HG02938 (cell line): ENCODE measurements at regions not wholly inside any gene's neighbourhood (a gene's known extent, or its start where the extent isn't known, plus 50 kb on each side); places are given as distances from the start of the nearest gene placed in this dataset.
"Not testable (repeated sequence)": the region's sequence is repeated elsewhere in the genome, so short reads cannot be mapped to it uniquely, and the experiment has no call there.

Source experiments
- ATAC-seq: cut with Tn5 transposase; IDR thresholded peaks from one replicate; pipeline ENCODE4 v1.9.1; 2021; ENCODE audit warnings: mild to moderate bottlenecking, moderate library complexity; ENCODE audit not compliant: unreplicated experiment

DNA sequence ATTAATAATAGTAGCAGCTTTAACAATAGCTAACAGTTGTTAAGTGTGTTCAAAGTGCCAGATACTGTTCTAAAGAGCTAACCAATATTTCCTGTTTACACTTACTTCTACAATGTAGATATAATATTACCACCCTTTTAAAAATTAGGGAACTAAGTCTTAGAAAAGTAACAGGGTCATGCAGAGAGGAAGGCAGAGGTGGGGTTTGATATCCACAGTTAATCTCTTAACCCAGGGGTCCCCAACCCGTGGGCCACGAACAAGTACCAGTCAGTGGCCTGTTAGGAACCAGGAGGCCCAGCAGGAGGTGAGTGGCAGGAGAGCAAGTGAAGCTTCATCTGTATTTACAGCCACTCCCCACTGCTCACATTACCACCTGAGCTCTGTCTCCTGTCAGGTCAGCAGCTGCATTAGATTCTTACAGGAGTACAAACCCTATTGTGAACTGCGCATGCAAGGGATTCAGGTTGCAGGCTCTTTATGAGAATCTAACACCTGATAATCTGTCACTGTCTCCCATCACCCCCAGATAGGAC, 89.1 kb downstream of the ACTL7B start:
- no peak for ATAC-seq

GRCh38 chr9:108765265-108765664, 90.5 kb downstream of the ACTL7B start:
- no peak for ATAC-seq

GRCh38 chr9:108762348-108763055, 93.3 kb downstream of the ACTL7B start:
- no peak for ATAC-seq

GRCh38 chr9:108761655-108762347, 94.0 kb downstream of the ACTL7B start:
- ATAC-seq: no peak

DNA sequence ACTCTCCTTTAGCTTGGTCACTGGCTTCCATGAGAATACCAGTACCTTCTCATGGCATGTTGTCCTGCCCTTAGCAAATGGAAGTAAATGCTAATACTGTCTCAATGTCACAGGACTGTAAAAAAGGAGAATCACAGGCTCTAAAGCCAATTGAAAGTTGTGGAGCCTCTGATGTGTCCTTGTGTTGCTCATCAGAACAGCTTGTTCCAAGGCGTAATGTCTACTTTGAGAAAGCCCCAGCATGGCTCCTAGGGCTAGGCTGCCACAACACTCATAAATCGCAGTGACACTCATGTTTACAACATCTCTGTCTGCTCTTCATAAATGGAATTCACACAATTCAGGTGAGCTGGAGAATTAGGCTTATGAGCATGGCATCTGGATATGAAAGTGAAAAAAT, 94.9 kb downstream of the ACTL7B start:
- ATAC-seq: no peak

- no peak for ATAC-seq
These were observed 96.0 kb downstream of the ACTL7B start for GRCh38 chr9:108759835-108760234.

DNA sequence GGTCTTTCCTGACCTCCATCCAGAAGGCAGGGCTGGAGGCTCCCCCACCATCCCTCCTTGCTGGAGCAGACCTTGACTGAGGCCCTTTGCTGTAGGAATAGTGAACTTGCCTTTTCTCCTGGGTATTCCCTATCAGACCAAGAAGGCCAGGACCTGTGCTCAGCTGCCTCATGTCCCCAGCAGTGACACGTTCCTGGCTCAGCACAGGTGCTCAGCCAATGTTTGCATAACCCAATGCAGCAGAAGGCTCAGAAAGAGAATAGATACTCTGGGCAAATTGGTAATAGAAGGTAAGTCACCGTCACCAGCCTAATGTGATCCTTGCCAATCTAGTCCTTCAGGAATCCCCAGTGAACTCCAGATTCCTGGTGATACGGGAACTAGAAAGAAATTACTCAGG, 96.4 kb downstream of the ACTL7B start:
- ATAC-seq: no peak

DNA sequence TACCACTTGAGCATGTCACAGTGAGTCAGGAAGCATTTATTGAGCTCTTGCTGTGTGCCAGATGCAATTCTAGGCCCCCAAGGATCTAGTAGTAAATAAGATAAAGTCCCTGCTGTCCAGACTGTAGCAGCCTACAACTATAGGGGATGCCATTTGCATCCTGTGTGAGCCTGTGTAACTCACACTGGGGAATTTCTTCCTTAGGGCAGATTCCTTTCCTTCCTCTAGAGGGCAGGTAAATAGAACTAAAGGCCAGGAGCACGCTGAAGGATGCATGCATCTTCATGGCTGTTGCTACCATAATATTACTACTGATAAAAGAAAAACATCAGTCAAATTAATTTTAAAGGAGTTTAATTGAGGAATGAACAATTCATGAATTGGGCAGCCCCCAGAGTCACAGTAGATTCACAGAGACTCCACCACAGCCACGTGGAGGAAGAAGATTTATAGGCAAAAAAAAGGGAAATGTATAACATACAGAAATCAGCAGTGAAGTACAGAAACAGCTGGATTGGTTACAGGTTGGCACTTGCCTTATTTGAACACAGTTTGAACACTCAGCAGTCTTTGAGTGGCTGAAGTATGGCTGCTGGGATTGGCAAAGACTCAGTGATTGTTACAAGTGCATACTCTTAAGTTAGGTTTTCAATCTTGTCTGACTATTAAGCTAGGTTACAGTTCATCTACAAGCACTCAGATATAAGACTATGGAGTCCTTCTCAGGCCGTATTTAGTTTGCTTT, 98.9 kb downstream of the ACTL7B start:
- ATAC-seq: no peak

- ATAC-seq: peak; percentile 74
These were observed 99.8 kb downstream of the ACTL7B start for GRCh38 chr9:108755979-108756378.

- ATAC-seq: no peak
These were observed 104.4 kb downstream of the ACTL7B start for GRCh38 chr9:108751369-108751768.

DNA sequence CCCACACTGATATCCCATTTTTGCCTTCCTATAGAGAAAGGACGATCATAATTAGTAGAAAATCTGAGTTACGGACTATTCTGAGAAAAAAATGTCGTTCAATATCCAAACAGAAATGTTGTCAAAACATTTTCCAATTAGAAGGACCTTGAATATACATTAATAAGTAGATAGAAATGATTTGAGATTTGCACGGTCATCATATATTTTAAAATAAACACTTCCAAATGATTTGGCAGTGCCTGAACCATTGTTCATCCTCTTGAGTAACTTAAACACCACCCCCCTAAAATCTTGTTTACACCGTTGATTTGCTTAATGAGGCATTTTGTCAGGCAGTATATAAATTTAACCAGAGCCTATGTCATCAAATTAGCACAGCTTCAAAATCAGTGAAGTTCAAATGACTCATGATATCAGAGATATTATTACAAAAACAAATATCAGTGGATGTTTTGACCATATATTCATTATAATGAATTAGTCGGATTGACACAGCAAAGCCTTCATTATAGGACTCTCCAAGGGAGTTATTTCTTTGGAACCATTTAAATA, 105.0 kb downstream of the ACTL7B start:
- no peak for ATAC-seq

DNA sequence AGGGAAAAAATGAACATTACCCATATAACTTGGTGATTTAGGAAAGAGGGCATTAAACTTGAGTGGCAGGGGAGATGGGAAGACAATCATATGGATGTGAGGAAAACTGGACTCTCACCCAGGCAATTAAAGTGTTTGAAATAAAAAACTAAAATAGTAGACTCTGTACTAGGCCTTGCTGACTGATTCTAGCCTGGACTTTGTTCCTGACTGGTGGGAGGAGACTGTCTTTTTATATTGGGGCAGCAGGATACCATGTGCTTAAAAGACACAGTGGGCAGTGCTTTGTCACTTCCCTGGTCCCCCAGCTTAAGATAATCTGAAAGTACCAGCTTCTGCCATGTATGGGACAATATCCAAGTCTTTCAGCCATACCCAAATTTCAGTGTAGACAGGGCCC, 107.0 kb downstream of the ACTL7B start:
- ATAC-seq: no peak

- no peak for ATAC-seq
These were observed 108.9 kb downstream of the ACTL7B start for GRCh38 chr9:108746864-108747263.

DNA sequence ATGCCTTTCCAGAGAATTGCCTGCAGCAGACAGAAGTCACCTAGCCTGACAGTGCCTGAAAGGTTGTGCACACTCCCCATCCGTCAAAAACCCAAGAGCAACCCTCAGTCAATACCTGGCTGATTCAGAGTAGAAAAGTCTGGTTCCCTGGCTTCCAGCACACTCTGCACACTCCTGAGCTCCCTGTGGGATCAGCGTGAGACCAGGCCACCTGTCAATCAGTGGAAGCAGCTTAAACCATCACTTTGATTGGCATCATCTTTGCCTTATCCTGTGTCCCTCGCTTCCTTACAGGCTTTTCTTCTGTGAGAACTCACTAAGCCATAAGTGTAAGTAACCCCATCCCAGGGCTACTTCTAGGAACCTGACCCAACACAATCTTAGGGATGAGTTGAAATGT, 109.8 kb downstream of the ACTL7B start:
- no peak for ATAC-seq

- ATAC-seq: no peak
These were observed 111.1 kb downstream of the ACTL7B start for GRCh38 chr9:108744641-108745040.

DNA sequence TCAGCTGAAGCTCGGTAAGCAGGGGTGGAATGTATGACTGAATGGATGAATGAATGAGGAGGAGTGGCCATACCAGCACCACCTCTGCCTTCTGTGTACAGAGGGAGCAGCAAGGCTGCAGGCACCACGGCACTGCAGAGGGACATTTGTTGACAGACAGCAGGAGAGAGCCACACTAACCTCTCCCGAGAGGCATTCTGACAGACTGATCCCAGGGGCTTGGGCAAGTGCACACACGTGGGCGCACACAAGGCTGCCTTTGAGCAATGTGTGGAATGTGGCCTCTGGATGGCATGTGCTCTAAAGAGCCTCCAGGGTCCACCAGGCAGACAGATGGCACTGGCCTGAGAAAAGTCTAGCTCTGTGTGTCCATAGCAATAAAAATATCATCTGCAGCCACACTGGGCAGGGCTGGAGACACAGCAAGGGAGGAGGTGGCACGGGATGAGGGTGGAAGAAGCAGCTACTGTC, 111.8 kb downstream of the ACTL7B start:
- no peak for ATAC-seq

- no peak for ATAC-seq
These were observed 112.4 kb downstream of the ACTL7B start for GRCh38 chr9:108743416-108743815.

- ATAC-seq: no peak
These were observed 113.6 kb downstream of the ACTL7B start for GRCh38 chr9:108742191-108742590.

- not testable (repeated sequence) for ATAC-seq
These were observed 124.5 kb downstream of the ACTL7B start for GRCh38 chr9:108731292-108731691.

DNA sequence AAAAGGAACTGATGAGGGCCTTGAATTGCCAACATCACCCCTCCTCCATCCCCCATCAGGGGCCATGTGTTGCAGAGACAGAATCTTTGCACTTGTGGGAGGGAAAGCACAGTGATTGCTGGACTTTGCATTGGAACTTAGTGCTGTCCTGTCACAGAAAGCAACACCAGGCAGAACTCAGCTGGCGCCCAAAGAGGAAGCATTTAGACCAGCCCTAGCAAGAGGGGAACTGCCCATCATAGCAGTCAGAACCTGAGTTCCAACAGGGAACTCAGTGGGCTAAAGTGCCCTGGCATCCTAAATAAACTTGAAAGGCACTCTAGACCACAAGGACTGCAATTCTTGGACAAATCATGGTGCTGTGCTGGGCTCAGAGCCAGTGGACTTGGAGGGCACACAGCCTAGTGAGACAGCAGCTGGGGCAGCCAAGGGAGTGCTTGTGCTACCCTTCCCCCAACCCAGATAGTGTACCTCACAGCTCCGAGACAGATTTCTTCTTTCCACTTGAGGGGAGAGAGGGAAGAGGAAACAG, 128.1 kb downstream of the ACTL7B start:
- no peak for ATAC-seq

DNA sequence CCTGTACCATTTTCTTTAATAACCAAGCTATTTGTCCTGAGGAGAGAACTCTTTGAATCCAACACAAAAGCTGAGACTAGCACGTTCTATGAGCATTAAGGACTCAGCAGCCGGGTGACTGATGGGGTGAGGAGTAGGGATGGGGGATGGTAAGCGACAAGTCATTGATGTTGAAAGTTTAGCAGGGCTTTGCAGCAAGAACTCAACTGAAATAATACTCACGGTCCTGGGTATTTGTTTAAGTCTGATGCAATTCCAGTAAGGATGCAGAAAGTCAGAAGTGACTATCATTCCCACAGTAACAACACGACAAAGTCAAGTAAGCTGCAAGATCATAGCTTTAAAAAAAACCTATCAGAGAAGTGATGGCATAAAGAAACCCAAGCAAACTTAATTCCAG, 131.1 kb downstream of the ACTL7B start:
- ATAC-seq: no peak
